Mesendoderm (in vitro differentiated cells): ENCODE measurements at regions not wholly inside any gene's neighbourhood (a gene's known extent, or its start where the extent isn't known, plus 50 kb on each side); places are given as distances from the start of the nearest gene placed in this dataset.

Experiments used
- DNase-seq: peaks from one replicate; pipeline ENCODE4 v3.0.0; 2013
- H2AK5ac ChIP-seq: 2 replicates; pipeline ENCODE4 v1.6.1; 2013; ENCODE audit warnings: low read length, inconsistent platforms
- H2BK120ac ChIP-seq: 2 replicates; pipeline ENCODE4 v1.6.1; 2013; ENCODE audit warnings: low read depth, mild to moderate bottlenecking, low read length, moderate library complexity, mixed read lengths
- H2BK15ac ChIP-seq: replicated peaks from 2 replicates; pipeline ENCODE4 v1.6.1; 2013; ENCODE audit warnings: low read depth, mild to moderate bottlenecking, moderate library complexity
- H2BK5ac ChIP-seq: 2 replicates; pipeline ENCODE4 v1.6.1; 2013; ENCODE audit warnings: low read length, inconsistent platforms
- H3K18ac ChIP-seq: 2 replicates; pipeline ENCODE4 v1.6.1; 2013; ENCODE audit warnings: mild to moderate bottlenecking, low read length, mixed read lengths
- H3K23ac ChIP-seq: one replicate; pipeline ENCODE4 v1.6.1; 2013; ENCODE audit warnings: low read length
- H3K27ac ChIP-seq: 2 replicates; pipeline ENCODE4 v1.5.1; 2013; ENCODE audit warnings: low read depth, mild to moderate bottlenecking, inconsistent platforms, low read length, moderate library complexity
- H3K27me3 ChIP-seq: 2 replicates; pipeline ENCODE4 v1.6.1; 2013; ENCODE audit warnings: low read length, control low read depth, mild to moderate bottlenecking, inconsistent platforms; ENCODE audit not compliant: insufficient read depth, poor library complexity
- H3K36me3 ChIP-seq: 2 replicates; pipeline ENCODE4 v1.6.1; 2013; ENCODE audit warnings: low read length, inconsistent platforms; ENCODE audit not compliant: control insufficient read depth, insufficient read depth
- H3K4ac ChIP-seq: one replicate; pipeline ENCODE4 v1.6.1; 2013; ENCODE audit warnings: low read depth, mild to moderate bottlenecking, low read length, moderate library complexity
- H3K4me1 ChIP-seq: 2 replicates; pipeline ENCODE4 v1.6.1; 2013; ENCODE audit warnings: low read depth, low read length, inconsistent platforms; ENCODE audit not compliant: control insufficient read depth
- H3K4me2 ChIP-seq: 2 replicates; pipeline ENCODE4 v1.6.1; 2013; ENCODE audit warnings: low read length
- H3K4me3 ChIP-seq: 2 replicates; pipeline ENCODE4 v1.5.1; 2013; ENCODE audit warnings: mild to moderate bottlenecking, low read length
- H3K56ac ChIP-seq: one replicate; pipeline ENCODE4 v1.6.1; 2013; ENCODE audit warnings: low read length
- H3K79me1 ChIP-seq: 2 replicates; pipeline ENCODE4 v1.6.1; 2013; ENCODE audit warnings: low read length, inconsistent platforms
- H3K79me2 ChIP-seq: 2 replicates; pipeline ENCODE4 v1.6.1; 2013; ENCODE audit warnings: mild to moderate bottlenecking, low read length; ENCODE audit not compliant: control insufficient read depth, insufficient read depth
- H3K9ac ChIP-seq: 2 replicates; pipeline ENCODE4 v1.6.1; 2013; ENCODE audit warnings: low read length, inconsistent platforms
- H4K5ac ChIP-seq: one replicate; pipeline ENCODE4 v1.6.1; 2013; ENCODE audit warnings: low read length
- H4K8ac ChIP-seq: one replicate; pipeline ENCODE4 v1.6.1; 2013; ENCODE audit warnings: low read depth, mild to moderate bottlenecking, control low read depth, low read length, moderate library complexity
- WGBS: extraction: QIAGEN DNeasy Blood & Tissue Kit; methylation state at CpG from one replicate; pipeline ENCODE4 v1.1.7; 2013; ENCODE audit warnings: low lambda C conversion rate, missing lambda C conversion rate; ENCODE audit not compliant: insufficient coverage; ENCODE audit errors: extremely low coverage; 5-methylcytosine and 5-hydroxymethylcytosine counted together

DNA sequence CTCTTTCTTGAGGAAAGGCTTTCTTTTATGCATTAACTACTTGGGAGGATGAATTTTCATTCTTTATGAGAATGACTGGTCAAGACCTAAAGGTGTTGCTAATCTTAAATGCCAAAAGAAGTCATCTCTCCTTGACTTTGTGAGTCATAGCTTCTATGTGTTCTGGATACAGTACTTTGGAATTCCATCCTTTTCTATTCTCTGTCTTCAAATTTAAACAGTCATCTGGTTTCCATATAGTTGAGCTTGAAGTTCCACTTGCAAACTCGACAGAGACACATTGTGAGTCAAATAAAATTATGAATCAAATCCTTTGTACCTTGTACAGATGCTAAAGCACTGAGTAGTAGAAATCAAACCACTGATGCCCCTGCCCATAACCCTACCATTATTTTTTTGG, 271.9 kb upstream of the PMFBP1 start:
- Histone ChIP-seq H3K27me3 (no peaks in the 10 kb centered on the region), H3K79me2 (no peaks in the 10 kb centered on the region), H3K4ac (no peak overlapping the region)

DNA sequence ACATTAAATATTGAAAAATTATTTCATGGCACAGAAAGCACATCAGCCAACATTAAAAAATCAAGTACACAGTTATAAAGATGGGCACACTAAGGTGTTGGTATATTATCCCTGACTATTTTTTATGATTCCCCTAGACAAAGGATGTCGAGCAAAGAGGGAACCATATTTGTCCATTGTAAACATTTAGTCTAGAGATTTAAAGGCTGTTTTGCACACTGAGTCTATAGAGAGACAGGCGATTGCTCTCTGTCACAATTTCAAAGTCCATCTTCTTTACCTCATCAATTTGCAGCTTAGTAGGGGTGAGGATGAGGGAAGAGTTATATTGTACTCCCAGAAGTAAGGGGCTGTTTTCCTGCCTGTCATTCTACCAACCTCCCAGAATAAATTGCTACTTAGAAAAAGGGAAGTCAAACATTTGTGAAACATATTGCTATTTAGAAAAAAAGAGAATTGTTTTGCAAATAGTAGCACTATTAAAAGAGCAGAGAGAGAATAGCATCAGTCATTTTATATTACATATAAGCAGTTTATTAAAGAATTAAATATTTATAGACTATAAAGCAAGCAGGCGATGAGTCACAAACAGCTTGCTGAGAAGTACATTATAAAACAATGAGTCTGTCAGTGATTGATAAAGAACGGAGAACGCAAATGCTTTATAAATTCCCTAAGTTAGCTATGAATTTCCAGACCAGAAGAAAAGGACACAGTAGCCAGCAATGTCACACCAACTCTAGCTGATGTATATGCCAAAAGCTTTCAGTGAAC, 270.6 kb upstream of the PMFBP1 start:
- no peak overlapping the region for H3K18ac ChIP-seq
- no peak overlapping the region for H2BK120ac ChIP-seq
- H3K23ac ChIP-seq: no peak overlapping the region
- no peaks in the 10 kb centered on the region for H3K79me2 ChIP-seq
- H2BK15ac ChIP-seq: no peak overlapping the region
- no peak overlapping the region for H3K4me2 ChIP-seq
- no peak overlapping the region for H3K56ac ChIP-seq
- no peaks in the 10 kb centered on the region for H3K4me1 ChIP-seq
- no peak overlapping the region for H4K5ac ChIP-seq
- no peak overlapping the region for H3K9ac ChIP-seq
- H2BK5ac ChIP-seq: no peak overlapping the region
- no peak overlapping the region for H3K4ac ChIP-seq
- no peak overlapping the region for H3K4me3 ChIP-seq
- no peak overlapping the region for H3K27ac ChIP-seq
- no CpG with 5 or more reads among the region's 5 CpGs for WGBS
- no peaks in the 10 kb centered on the region for H3K79me1 ChIP-seq
- no peak for DNase-seq
- no peak overlapping the region for H4K8ac ChIP-seq
- H3K27me3 ChIP-seq: no peaks in the 10 kb centered on the region
- no peak overlapping the region for H2AK5ac ChIP-seq
- no peaks in the 10 kb centered on the region for H3K36me3 ChIP-seq

More for the DNA sequence above, 271.9 kb upstream of the PMFBP1 start:
- Histone ChIP-seq H3K27ac (no peak overlapping the region), H4K5ac (no peak overlapping the region), H3K23ac (no peak overlapping the region), H3K56ac (no peak overlapping the region), H2BK5ac (no peak overlapping the region), H3K4me1 (no peaks in the 10 kb centered on the region), H2AK5ac (no peak overlapping the region), H3K79me1 (no peaks in the 10 kb centered on the region), H4K8ac (no peak overlapping the region), H2BK15ac (no peak overlapping the region), H3K4me2 (no peak overlapping the region), H2BK120ac (no peak overlapping the region), H3K9ac (no peak overlapping the region), H3K18ac (no peak overlapping the region), H3K36me3 (no peaks in the 10 kb centered on the region), H3K4me3 (no peak overlapping the region)
- no CpG with 5 or more reads among the region's 1 CpG for WGBS
- no peak for DNase-seq

DNA sequence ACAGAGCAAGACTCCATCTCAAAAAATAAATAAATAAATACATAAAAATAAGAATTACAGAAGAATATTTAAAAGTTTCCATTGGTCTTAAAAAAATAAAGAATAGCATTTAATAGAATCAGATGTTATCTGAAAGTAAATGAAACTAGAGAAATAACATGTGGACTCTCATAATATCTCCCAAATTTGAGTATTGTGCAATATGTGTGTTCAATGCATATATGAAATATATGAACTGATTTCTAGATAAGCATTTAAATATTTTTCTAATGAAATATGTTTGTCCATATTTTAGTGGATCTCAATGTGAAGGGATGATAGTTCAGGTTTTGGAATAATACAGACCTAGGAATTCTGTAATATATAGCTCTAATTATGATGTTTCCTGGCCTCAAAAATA, 265.9 kb upstream of the PMFBP1 start:
- Histone ChIP-seq H2AK5ac (no peak overlapping the region), H3K4me3 (no peak overlapping the region), H3K18ac (no peak overlapping the region), H3K56ac (no peak overlapping the region), H3K9ac (no peak overlapping the region), H2BK120ac (no peak overlapping the region), H3K4me2 (no peak overlapping the region), H3K36me3 (no peaks in the 10 kb centered on the region), H3K79me2 (no peaks in the 10 kb centered on the region), H3K4ac (no peak overlapping the region), H3K4me1 (no peaks in the 10 kb centered on the region), H3K23ac (no peak overlapping the region), H4K5ac (no peak overlapping the region), H4K8ac (no peak overlapping the region), H3K27me3 (no peaks in the 10 kb centered on the region), H2BK5ac (no peak overlapping the region), H3K27ac (no peak overlapping the region), H2BK15ac (no peak overlapping the region), H3K79me1 (no peaks in the 10 kb centered on the region)
- no peak for DNase-seq

DNA sequence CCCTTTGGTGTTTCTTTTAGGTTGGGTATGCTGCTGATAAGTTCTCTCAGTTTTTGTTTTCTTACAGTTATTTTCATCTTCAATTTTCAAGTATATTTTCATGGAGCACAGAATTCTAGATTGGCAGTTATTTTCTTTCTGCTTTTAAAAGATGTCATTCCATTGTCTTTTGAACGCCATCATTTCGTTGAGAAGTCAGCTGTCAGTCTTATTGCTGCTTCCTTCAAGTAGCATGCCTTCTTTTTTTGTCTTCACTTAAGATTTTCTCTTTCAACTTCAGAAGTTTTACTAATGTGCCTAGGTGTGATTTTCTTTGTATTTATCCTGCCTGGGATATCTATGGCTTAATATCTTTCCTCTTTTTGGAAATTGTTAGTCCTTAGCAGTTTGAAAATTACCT, 262.2 kb upstream of the PMFBP1 start:
- Histone ChIP-seq H3K79me2 (no peaks in the 10 kb centered on the region), H4K5ac (no peak overlapping the region), H3K4ac (no peak overlapping the region), H2BK5ac (no peak overlapping the region), H3K23ac (no peak overlapping the region), H3K27ac (no peak overlapping the region), H3K36me3 (no peaks in the 10 kb centered on the region), H2AK5ac (no peak overlapping the region), H2BK120ac (no peak overlapping the region), H3K56ac (no peak overlapping the region), H3K4me1 (no peaks in the 10 kb centered on the region), H3K9ac (no peak overlapping the region), H4K8ac (no peak overlapping the region), H3K18ac (no peak overlapping the region), H3K79me1 (no peaks in the 10 kb centered on the region), H3K4me2 (no peak overlapping the region), H3K4me3 (no peak overlapping the region), H2BK15ac (no peak overlapping the region), H3K27me3 (no peaks in the 10 kb centered on the region)
- whole genome bisulfite sequencing: no CpG with 5 or more reads among the region's 2 CpGs
- DNase-seq: peak; percentile 68

DNA sequence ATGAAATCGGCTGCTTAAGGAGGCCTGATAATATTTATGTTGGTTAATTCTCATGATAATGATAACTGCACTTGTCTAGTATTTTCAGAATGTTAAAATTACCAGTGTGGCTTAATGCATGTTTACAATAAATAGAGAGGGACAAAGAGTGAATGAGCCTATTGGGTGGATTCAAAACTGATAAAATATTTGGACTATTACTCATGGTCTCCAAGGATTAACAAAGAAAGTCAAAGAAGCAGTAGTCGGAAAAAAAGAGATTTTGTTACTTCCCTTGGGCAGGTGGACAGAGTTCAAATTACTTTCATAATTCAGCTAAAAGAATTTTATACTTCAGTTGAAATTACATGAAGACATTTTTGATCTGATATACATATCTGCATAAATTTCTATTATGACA, 258.2 kb upstream of the PMFBP1 start:
- Histone ChIP-seq H3K23ac (no peak overlapping the region), H3K4me3 (no peak overlapping the region), H2BK15ac (no peak overlapping the region), H3K27me3 (no peaks in the 10 kb centered on the region), H4K8ac (no peak overlapping the region), H3K4me2 (no peak overlapping the region), H2BK120ac (no peak overlapping the region), H3K56ac (no peak overlapping the region), H2BK5ac (no peak overlapping the region), H3K36me3 (no peaks in the 10 kb centered on the region), H3K27ac (no peak overlapping the region), H2AK5ac (no peak overlapping the region), H3K18ac (no peak overlapping the region), H3K4me1 (no peaks in the 10 kb centered on the region), H4K5ac (no peak overlapping the region), H3K79me2 (no peaks in the 10 kb centered on the region), H3K79me1 (no peaks in the 10 kb centered on the region), H3K4ac (no peak overlapping the region), H3K9ac (no peak overlapping the region)
- no peak for DNase-seq
- no CpG with 5 or more reads among the region's 2 CpGs for WGBS

DNA sequence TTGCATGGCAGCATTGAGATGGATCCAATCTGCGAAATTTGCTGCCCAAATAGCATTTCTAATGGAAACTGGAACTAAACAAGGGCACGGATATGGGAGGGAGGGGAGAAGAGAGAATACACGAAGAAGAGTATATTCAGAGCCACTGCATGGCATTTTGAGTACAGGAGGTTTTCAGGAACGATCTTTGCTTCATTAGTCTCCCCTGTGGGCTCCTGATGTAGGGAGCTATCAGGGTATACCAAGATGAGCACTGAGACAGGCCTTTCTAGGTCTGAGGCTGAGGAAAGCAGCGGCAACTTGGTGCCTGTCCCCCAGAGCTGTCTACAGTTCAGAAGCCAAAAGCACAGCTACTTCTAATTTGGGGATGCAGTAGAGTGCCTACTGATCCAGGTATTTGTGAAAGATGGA, 257.7 kb upstream of the PMFBP1 start:
- H3K9ac ChIP-seq: no peak overlapping the region
- no peak for DNase-seq
- H3K27ac ChIP-seq: no peak overlapping the region
- H3K4ac ChIP-seq: no peak overlapping the region
- no peak overlapping the region for H2AK5ac ChIP-seq
- no peak overlapping the region for H3K4me3 ChIP-seq
- no peaks in the 10 kb centered on the region for H3K79me1 ChIP-seq
- H3K79me2 ChIP-seq: no peaks in the 10 kb centered on the region
- H3K23ac ChIP-seq: no peak overlapping the region
- H3K27me3 ChIP-seq: no peaks in the 10 kb centered on the region
- H3K56ac ChIP-seq: no peak overlapping the region
- whole genome bisulfite sequencing: no CpG with 5 or more reads among the region's 5 CpGs
- H2BK15ac ChIP-seq: no peak overlapping the region
- H4K8ac ChIP-seq: no peak overlapping the region
- no peak overlapping the region for H3K4me2 ChIP-seq
- no peak overlapping the region for H2BK120ac ChIP-seq
- H3K36me3 ChIP-seq: no peaks in the 10 kb centered on the region
- no peak overlapping the region for H3K18ac ChIP-seq
- H3K4me1 ChIP-seq: no peaks in the 10 kb centered on the region
- no peak overlapping the region for H4K5ac ChIP-seq
- no peak overlapping the region for H2BK5ac ChIP-seq
